ENCODE measurements at regions not wholly inside any gene's neighbourhood (a gene's known extent, or its start where the extent isn't known, plus 50 kb on each side); places are given as distances from the start of the nearest gene placed in this dataset.

DNA sequence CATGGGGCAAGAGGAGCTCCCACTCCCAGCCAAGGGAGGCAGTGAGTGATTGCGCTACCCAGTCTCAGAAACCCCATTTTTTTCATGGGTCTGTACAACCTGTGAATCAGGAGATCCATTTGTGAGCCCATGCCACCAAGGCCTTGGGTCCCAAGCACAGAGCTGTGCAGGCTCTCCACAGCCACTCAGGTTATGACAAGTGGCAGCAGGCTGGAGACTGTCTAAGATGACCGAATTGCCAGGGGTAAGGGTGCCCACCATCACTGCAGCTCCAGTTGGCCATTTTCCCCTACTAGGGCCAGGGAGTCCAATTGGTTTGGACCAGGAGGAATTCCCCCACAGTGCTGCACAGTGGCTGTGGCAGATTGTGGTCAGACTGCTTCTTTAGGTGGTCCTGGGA, 407.5 kb upstream of the KLHL4 start:
- TF ChIP-seq, protein P1, sequence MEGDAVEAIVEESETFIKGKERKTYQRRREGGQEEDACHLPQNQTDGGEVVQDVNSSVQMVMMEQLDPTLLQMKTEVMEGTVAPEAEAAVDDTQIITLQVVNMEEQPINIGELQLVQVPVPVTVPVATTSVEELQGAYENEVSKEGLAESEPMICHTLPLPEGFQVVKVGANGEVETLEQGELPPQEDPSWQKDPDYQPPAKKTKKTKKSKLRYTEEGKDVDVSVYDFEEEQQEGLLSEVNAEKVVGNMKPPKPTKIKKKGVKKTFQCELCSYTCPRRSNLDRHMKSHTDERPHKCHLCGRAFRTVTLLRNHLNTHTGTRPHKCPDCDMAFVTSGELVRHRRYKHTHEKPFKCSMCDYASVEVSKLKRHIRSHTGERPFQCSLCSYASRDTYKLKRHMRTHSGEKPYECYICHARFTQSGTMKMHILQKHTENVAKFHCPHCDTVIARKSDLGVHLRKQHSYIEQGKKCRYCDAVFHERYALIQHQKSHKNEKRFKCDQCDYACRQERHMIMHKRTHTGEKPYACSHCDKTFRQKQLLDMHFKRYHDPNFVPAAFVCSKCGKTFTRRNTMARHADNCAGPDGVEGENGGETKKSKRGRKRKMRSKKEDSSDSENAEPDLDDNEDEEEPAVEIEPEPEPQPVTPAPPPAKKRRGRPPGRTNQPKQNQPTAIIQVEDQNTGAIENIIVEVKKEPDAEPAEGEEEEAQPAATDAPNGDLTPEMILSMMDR (IDR thresholded peaks at IDR 0.05) = no peak
- TF ChIP-seq POLR2A (IDR thresholded peaks at IDR 0.05) = no peak

Data from breast epithelium (tissue), 3 donors.